ENCODE measurements at regions not wholly inside any gene's neighbourhood (a gene's known extent, or its start where the extent isn't known, plus 50 kb on each side); places are given as distances from the start of the nearest gene placed in this dataset.

- DNase-seq (ENCODE audit: low spot score), result no peak
Measured at GRCh38 chr12:61896436-61896835, 363.8 kb upstream of the USP15 start.

DNA sequence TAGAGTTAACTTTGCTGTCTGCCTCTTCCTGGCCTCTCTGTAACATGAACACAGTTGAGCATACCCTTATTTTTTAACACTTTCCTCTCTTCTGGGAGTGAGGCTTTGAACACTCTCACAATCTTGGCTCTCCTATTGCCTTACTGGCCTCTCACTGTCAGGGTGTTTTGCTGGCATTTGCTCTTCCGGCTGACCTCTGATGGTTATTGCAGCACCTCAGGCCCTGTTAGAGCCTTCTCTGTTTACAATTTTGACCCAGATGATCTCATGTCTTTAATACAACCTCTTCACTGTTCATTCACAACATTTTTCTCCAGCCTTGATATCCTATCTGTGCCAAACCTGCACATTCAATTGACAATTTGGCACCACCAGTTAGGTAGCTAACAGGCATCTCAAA, 357.8 kb upstream of the USP15 start:
- no peak for DNase-seq (ENCODE audit: low spot score)

- no peak for DNase-seq (ENCODE audit: low spot score)
Measured at GRCh38 chr12:61911113-61911512, 349.1 kb upstream of the USP15 start.

GRCh38 chr12:61915420-61915819, 344.8 kb upstream of the USP15 start:
- DNase-seq (ENCODE audit: low spot score), result no peak

- DNase-seq (ENCODE audit: low spot score), result no peak
Measured at GRCh38 chr12:61916831-61917230, 343.4 kb upstream of the USP15 start.

DNA sequence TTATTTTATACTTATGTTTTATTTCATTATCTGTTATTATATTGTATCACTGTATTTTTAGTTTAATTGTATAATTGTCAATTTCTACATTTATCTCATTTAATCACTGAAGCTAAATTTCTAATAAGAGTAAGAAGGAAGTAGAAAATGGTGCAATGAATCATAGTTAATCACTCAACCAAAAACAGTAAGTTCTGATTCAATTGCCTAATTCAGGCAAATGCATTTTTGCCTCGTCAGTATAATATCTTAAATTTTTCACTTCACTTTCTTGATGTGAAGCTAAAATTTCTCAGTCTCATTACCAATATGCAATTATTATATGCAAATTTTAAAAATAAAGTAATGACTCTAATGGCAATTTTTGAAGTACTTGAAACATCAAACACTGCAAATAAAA, 340.5 kb upstream of the USP15 start:
- no peak for DNase-seq (ENCODE audit: low spot score)

GRCh38 chr12:61920230-61920629, 340.0 kb upstream of the USP15 start:
- DNase-seq (ENCODE audit: low spot score), result no peak

- DNase-seq (ENCODE audit: low spot score), result no peak
Measured at GRCh38 chr12:61923152-61923551, 337.1 kb upstream of the USP15 start.

DNA sequence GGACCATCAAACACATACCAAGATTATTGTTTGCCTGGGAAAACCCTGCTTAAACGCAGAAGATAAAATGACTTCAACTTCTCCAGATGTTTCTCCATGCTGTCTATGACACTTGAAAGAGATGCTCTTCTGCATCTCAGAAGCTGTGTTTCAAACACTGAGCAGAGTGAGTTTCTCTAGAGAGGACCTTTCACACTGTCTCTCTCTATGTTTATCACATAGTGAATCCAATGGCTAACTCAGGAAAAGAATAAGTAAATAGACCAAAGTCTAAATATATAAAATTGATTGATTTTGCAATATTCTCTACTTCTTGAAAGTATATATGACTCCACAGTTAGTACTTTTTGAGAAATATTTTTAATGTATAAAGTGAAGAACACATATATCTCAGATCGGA, 325.6 kb upstream of the USP15 start:
- no peak for DNase-seq (ENCODE audit: low spot score)

- DNase-seq (ENCODE audit: low spot score), result no peak
Measured at GRCh38 chr12:61939977-61940376, 320.2 kb upstream of the USP15 start.

GRCh38 chr12:61956545-61956944, 303.7 kb upstream of the USP15 start:
- no peak for DNase-seq (ENCODE audit: low spot score)

DNA sequence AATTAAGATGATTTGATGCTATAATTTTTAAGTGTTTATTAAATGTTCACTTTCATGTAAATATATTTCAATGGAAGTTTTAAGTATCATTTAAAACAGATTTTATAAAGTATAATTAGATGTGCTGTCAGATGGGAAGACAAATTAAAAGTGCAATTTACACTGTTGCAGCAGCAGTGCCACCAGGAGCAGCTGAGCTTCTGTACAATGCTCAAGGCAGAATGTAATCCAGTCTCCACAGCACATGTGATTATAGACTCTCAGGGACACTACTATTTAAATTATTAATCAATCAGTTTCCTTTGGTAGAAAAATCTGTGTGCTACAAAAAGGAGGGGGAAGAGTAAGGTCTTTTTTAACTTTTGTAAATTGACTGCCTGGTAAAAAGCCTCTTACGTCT, 285.7 kb upstream of the USP15 start:
- no peak for DNase-seq (ENCODE audit: low spot score)

- DNase-seq (ENCODE audit: low spot score), result no peak
Measured at GRCh38 chr12:61985830-61986229, 274.4 kb upstream of the USP15 start.

- no peak for DNase-seq (ENCODE audit: low spot score)
Measured at GRCh38 chr12:61987173-61987572, 273.0 kb upstream of the USP15 start.

DNA sequence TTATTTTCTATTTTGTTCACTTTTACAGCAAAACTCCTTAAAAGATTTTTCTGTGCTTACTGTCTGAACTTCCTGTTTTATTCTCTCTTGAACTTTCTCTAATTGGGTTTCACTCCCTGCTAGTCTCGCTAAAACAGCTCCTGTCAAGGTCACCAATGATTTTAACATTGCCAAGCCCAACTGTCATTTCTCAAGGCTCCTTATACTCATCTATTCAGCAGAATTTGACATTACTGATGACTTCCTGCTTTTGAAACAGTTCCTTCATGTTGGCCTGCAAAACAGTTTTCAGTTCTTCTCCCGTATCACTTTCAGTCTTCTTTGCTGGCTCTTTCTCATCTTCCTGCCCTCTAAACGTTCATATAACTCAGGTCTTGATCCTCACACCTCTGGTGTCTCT, 268.5 kb upstream of the USP15 start:
- DNase-seq (ENCODE audit: low spot score), result no peak

- DNase-seq (ENCODE audit: low spot score), result no peak
Measured at GRCh38 chr12:61993734-61994345, 266.4 kb upstream of the USP15 start.

GRCh38 chr12:61996717-61997116, 263.5 kb upstream of the USP15 start:
- no peak for DNase-seq (ENCODE audit: low spot score)

- no peak for DNase-seq (ENCODE audit: low spot score)
Measured at GRCh38 chr12:61998791-61999190, 261.4 kb upstream of the USP15 start.

DNA sequence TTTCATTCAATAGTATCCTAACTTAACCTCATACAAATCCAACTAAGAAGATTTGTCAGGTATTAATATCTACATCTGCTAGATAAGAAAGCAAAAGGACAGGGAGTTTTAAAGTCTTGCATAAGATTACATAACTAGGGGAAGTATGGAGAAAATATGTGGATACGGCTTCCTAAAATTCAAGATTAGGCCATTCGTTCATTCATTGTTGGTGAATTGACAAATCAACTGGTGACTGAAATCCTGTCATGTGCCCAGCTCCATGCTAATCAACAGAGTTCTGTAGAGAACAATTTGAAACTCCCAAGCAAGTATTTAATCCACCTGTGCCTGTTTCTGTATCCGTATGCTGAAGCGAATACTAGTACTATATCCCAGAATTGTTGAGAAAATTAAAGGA, 260.9 kb upstream of the USP15 start:
- DNase-seq (ENCODE audit: low spot score), result no peak

- DNase-seq (ENCODE audit: low spot score), result no peak
Measured at GRCh38 chr12:62001424-62001823, 258.8 kb upstream of the USP15 start.

GRCh38 chr12:62003226-62003625, 257.0 kb upstream of the USP15 start:
- DNase-seq (ENCODE audit: low spot score), result no peak

DNA sequence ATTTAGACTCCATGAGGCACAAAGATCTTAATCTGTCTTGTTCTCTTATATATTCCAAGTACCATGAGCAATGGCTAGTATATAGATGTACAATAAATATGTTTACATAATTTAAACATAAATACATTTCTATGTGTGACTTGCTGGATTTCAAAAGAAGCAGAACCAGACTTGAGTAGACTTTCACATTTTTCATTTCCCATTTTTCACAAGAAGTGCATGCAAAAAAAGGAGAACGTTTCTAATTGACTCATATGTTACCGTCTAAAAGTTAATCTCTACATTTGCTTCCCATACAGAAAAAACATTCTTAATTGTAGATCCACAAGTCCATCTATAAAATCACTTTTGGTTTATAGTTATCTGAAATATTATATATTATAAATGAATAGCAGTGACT, 256.5 kb upstream of the USP15 start:
- no peak for DNase-seq (ENCODE audit: low spot score)

DNA sequence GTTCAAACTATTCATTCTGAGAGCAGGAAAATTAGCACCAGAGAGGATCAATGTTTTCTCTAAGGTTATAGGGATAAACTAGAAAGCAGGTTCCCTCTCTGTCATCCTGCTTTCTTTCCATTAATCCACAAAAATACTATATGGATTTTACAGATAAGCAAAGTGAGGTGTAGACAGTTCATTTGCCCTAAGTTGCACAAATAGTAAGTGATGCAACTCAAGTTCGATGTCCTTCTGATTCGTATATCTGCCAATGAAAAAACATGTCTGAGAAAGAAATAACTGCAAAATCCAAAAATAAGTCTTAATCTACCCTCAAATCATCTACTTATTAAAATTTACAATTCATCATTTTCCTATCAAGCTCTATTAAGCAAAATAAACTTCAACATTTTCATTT, 254.6 kb upstream of the USP15 start:
- no peak for DNase-seq (ENCODE audit: low spot score)

DNA sequence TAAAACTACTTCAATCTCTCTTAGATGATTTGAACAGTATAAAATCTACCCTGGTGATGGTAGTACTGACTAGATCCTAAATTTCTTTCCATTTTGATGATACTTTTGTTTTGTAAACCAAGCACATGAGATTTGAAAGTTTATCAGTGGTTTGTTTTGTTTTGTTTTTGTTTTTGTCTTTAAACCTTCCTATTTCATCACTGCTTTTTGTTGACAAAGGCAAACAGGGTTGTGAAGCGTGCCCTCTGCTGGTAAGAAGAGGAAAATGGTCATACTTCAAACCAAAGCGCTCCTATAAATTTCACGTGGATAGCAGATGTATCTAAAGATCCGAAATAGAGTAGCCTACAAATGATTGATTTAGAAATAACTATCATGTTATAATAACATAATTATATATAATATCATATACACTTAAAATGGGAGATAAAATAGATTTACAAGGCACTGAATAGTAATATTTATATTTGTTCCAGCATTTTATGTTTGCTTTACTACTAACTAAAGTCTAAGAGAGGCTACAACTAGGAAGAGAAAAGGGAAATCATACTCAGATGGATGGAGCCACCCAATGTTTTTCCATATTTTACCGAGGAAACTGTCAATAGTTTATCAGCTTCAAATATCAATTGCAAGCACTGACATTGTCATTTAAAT, 254.0 kb upstream of the USP15 start:
- no peak for DNase-seq (ENCODE audit: low spot score)
